Ectodermal cell (in vitro differentiated cells): ENCODE measurements at regions not wholly inside any gene's neighbourhood (a gene's known extent, or its start where the extent isn't known, plus 50 kb on each side); places are given as distances from the start of the nearest gene placed in this dataset.

Experiments used
- H3K27ac ChIP-seq: 2 replicates; pipeline ENCODE4 v1.7.0; 2013; ENCODE audit warnings: mild to moderate bottlenecking, low read depth, low read length; ENCODE audit not compliant: insufficient read depth, poor library complexity, severe bottlenecking
- H3K27me3 ChIP-seq: 2 replicates; pipeline ENCODE4 v1.7.0; 2013; ENCODE audit warnings: mild to moderate bottlenecking, low read length; ENCODE audit not compliant: insufficient read depth, control insufficient read depth, poor library complexity, severe bottlenecking
- H3K36me3 ChIP-seq: one replicate; pipeline ENCODE4 v1.7.0; 2013; ENCODE audit warnings: low read length; ENCODE audit not compliant: control insufficient read depth, insufficient read depth
- H3K4me1 ChIP-seq: one replicate; pipeline ENCODE4 v1.7.0; 2013; ENCODE audit warnings: low read length; ENCODE audit not compliant: control insufficient read depth, insufficient read depth
- H3K4me3 ChIP-seq: 2 replicates; pipeline ENCODE4 v1.7.0; 2013; ENCODE audit warnings: low read depth, low read length, control low read depth; ENCODE audit not compliant: insufficient read depth
- H3K9me3 ChIP-seq: 2 replicates; pipeline ENCODE4 v1.7.0; 2013; ENCODE audit warnings: mild to moderate bottlenecking, low read length, moderate library complexity; ENCODE audit not compliant: control insufficient read depth
- WGBS, 2 experiments: methylation state at CpG; one replicate each; pipeline ENCODE4 v1.1.7; 2013; ENCODE audit warnings: missing lambda C conversion rate in 2 of 2; 5-methylcytosine and 5-hydroxymethylcytosine counted together

- no peaks in the 10 kb centered on the region for H3K27me3 ChIP-seq
- no peak overlapping the region for H3K4me3 ChIP-seq
- H3K9me3 ChIP-seq, result no peaks in the 10 kb centered on the region
- H3K4me1 ChIP-seq, result peaks cover 10% of the 10 kb centered on the region
- 90% methylated on average over 10 of the region's 10 CpGs for WGBS, 2 experiments
- no peak overlapping the region for H3K27ac ChIP-seq
- H3K36me3 ChIP-seq, result no peaks in the 10 kb centered on the region
These were observed 143.4 kb upstream of the KLF14 start for GRCh38 chr7:130877236-130877990.

- H3K9me3 ChIP-seq, result no peaks in the 10 kb centered on the region
- H3K27ac ChIP-seq, result no peak overlapping the region
- WGBS, 2 experiments, result 90 to 100% methylated on average over 4 of the region's 4 CpGs
- no peaks in the 10 kb centered on the region for H3K36me3 ChIP-seq
- H3K4me3 ChIP-seq, result no peak overlapping the region
- no peaks in the 10 kb centered on the region for H3K27me3 ChIP-seq
- H3K4me1 ChIP-seq, result peaks cover 10% of the 10 kb centered on the region
These were observed 143.9 kb upstream of the KLF14 start for GRCh38 chr7:130877991-130878305.

DNA sequence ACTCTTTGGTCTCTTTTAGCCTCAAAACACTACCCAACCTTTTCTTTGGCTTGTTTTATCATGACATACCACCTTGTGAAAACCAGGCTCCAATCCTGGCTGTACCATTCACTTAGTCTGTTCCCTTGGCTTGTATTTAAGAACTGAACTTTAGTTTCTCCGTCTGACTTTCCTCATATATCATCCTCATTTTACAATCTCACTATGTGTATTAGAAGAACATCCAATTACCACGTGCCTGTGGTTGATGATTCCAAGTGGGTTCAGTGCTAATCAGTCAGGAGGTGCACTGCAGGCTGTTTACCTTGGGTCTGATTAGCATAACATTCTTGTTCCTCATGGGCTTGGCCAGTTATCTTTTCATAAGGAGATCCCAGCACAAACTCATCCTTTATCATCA, 144.8 kb upstream of the KLF14 start:
- Histone ChIP-seq H3K4me3 (no peak overlapping the region), H3K4me1 (peaks cover 10% of the 10 kb centered on the region), H3K27ac (no peak overlapping the region), H3K9me3 (no peaks in the 10 kb centered on the region), H3K36me3 (no peaks in the 10 kb centered on the region), H3K27me3 (no peaks in the 10 kb centered on the region)
- WGBS, 2 experiments, result 83 to 89% methylated on average over 2 of the region's 2 CpGs

- no peaks in the 10 kb centered on the region for H3K9me3 ChIP-seq
- no peak overlapping the region for H3K4me3 ChIP-seq
- 92 to 94% methylated on average over 2 of the region's 2 CpGs for WGBS, 2 experiments
- H3K36me3 ChIP-seq, result no peaks in the 10 kb centered on the region
- H3K27ac ChIP-seq, result no peak overlapping the region
- peaks cover 11% of the 10 kb centered on the region for H3K4me1 ChIP-seq
- H3K27me3 ChIP-seq, result no peaks in the 10 kb centered on the region
These were observed 145.2 kb upstream of the KLF14 start for GRCh38 chr7:130879191-130879590.

DNA sequence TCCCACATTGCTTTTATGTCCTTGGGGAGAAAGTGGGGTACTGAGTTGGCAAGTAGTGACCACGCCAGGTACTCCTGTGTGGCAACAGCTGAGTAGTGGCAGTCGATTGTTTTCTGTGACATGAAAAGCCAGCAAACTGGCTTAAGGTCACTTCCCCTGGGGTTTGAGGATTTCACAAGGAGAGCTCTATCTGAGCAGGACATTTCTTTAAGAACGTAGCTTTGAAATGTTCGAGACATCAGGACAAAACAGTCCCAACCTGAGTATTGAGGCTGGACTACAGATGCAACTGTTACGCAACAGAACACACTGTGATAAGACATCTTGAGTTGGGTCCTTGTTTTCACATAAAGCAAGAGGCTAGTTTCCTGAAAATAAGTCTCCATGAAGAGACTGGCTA, 146.7 kb upstream of the KLF14 start:
- Histone ChIP-seq H3K27ac (no peak overlapping the region), H3K9me3 (no peaks in the 10 kb centered on the region), H3K36me3 (no peaks in the 10 kb centered on the region), H3K4me3 (no peak overlapping the region), H3K27me3 (no peaks in the 10 kb centered on the region), H3K4me1 (peaks cover 23% of the 10 kb centered on the region)
- WGBS, 2 experiments, result 93 to 94% methylated on average over 5 of the region's 5 CpGs

DNA sequence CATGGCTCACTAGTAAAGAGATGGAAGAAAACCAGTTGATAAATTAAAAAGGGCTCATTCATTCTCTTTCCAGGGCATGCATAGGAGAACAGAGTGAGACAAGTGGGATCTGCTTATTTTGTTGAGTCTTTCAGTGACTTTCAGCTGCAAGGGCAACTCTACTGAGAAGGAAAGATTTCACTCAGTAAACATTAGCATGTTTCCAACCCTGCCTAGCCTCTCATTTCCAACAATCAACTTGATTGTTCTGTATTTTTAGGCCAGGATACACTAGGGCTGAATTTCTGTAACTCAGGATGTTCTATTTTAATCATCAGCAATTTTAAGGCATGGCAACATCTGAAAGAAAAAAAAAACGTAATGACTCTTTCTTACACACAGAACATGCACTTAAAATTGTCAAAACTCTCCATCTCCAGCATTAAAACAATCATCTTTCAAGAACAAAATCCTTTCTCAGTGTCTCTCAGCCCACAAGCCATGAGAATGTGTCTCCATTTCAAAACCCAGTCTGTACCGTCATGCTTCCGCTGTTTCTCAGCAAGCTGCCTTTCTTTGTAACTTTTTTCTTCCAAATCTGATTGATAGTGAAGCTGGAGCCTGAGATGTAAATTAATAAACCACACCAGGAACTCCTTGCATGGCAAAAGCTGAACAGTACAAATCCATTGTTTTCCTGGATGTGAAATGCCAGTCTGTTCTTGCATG, 147.2 kb upstream of the KLF14 start:
- H3K9me3 ChIP-seq, result no peaks in the 10 kb centered on the region
- no peaks in the 10 kb centered on the region for H3K27me3 ChIP-seq
- peaks cover 23% of the 10 kb centered on the region for H3K4me1 ChIP-seq
- no peak overlapping the region for H3K4me3 ChIP-seq
- WGBS, 2 experiments, result 87% methylated on average over 3 of the region's 3 CpGs
- H3K27ac ChIP-seq, result no peak overlapping the region
- no peaks in the 10 kb centered on the region for H3K36me3 ChIP-seq

DNA sequence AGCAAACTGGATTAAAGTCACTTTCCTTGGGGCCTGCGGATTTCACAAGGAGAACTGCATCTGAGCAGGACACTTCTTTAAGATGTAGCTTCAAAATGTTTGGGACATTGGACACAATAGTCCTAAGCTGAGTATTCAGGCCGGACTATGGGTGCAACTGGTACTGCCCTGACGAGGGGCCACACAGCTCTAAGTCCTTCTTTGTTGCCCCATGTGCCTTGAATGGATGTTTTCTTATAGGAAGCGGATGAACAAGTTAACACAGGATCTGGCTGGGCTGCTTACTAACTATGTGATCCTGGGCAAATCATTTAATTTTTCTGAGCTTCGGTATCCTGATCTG, 147.8 kb upstream of the KLF14 start:
- 89 to 93% methylated on average over 5 of the region's 5 CpGs for WGBS, 2 experiments
- Histone ChIP-seq H3K4me1 (peaks cover 23% of the 10 kb centered on the region), H3K36me3 (no peaks in the 10 kb centered on the region), H3K27ac (no peak overlapping the region), H3K4me3 (no peak overlapping the region), H3K27me3 (no peaks in the 10 kb centered on the region), H3K9me3 (no peaks in the 10 kb centered on the region)

GRCh38 chr7:130882396-130882795, 148.4 kb upstream of the KLF14 start:
- no peaks in the 10 kb centered on the region for H3K9me3 ChIP-seq
- H3K4me3 ChIP-seq, result no peak overlapping the region
- no peaks in the 10 kb centered on the region for H3K27me3 ChIP-seq
- no peaks in the 10 kb centered on the region for H3K36me3 ChIP-seq
- H3K27ac ChIP-seq, result no peak overlapping the region
- peaks cover 17% of the 10 kb centered on the region for H3K4me1 ChIP-seq
- WGBS, 2 experiments, result 95 to 100% methylated on average over 2 of the region's 2 CpGs

GRCh38 chr7:130883928-130884327, 149.9 kb upstream of the KLF14 start:
- WGBS, 2 experiments, result 91 to 93% methylated on average over 6 of the region's 6 CpGs
- Histone ChIP-seq H3K36me3 (no peaks in the 10 kb centered on the region), H3K27ac (no peak overlapping the region), H3K4me1 (peaks cover 18% of the 10 kb centered on the region), H3K27me3 (no peaks in the 10 kb centered on the region), H3K9me3 (no peaks in the 10 kb centered on the region), H3K4me3 (no peak overlapping the region)

- peaks cover 18% of the 10 kb centered on the region for H3K4me1 ChIP-seq
- H3K4me3 ChIP-seq, result no peak overlapping the region
- 77% methylated on average over 21 of the region's 21 CpGs for WGBS, 2 experiments
- H3K27ac ChIP-seq, result no peak overlapping the region
- no peaks in the 10 kb centered on the region for H3K27me3 ChIP-seq
- H3K36me3 ChIP-seq, result no peaks in the 10 kb centered on the region
- no peaks in the 10 kb centered on the region for H3K9me3 ChIP-seq
These were observed 150.7 kb upstream of the KLF14 start for GRCh38 chr7:130884437-130885417.
